Neural progenitor cell (in vitro differentiated cells): ENCODE measurements at regions not wholly inside any gene's neighbourhood (a gene's known extent, or its start where the extent isn't known, plus 50 kb on each side); places are given as distances from the start of the nearest gene placed in this dataset.

Experiments
- DNase-seq: peaks from one replicate; pipeline ENCODE4 v3.0.0-alpha.2; 2016; ENCODE audit warnings: low spot score
- H2AFZ ChIP-seq: fragments of 200-600 bp; sonication (generic); replicated peaks from 2 replicates; pipeline ENCODE4 v1.6.1; 2016; ENCODE audit warnings: antibody characterized with exemption
- H3F3A ChIP-seq: fragments of 200-600 bp; sonication (generic); 2 replicates; pipeline ENCODE4 v1.6.1; 2016; ENCODE audit warnings: antibody characterized with exemption, low read depth
- H3K27ac ChIP-seq: fragments of 200-600 bp; sonication (generic); 2 replicates; pipeline ENCODE4 v1.5.1; 2016; ENCODE audit warnings: mild to moderate bottlenecking
- H3K27me3 ChIP-seq: fragments of 200-600 bp; sonication (generic); 2 replicates; pipeline ENCODE4 v1.6.1; 2016; ENCODE audit warnings: mild to moderate bottlenecking, moderate library complexity
- H3K36me3 ChIP-seq: fragments of 200-600 bp; sonication (generic); 2 replicates; pipeline ENCODE4 v1.5.1; 2016
- H3K4me1 ChIP-seq: fragments of 200-600 bp; sonication (generic); 2 replicates; pipeline ENCODE4 v1.6.1; 2016; ENCODE audit warnings: mixed run types
- H3K4me2 ChIP-seq: fragments of 200-600 bp; sonication (generic); 2 replicates; pipeline ENCODE4 v1.6.1; 2016
- H3K4me3 ChIP-seq: fragments of 200-600 bp; sonication (generic); 2 replicates; pipeline ENCODE4 v1.5.1; 2016
- H3K79me2 ChIP-seq: fragments of 200-600 bp; sonication (generic); 2 replicates; pipeline ENCODE4 v1.6.1; 2016; ENCODE audit warnings: low read depth
- H3K9ac ChIP-seq: fragments of 200-600 bp; sonication (generic); 2 replicates; pipeline ENCODE4 v1.6.1; 2016
- H3K9me3 ChIP-seq: fragments of 200-600 bp; sonication (generic); 2 replicates; pipeline ENCODE4 v1.5.1; 2016; ENCODE audit warnings: low read depth
- H4K20me1 ChIP-seq: fragments of 200-600 bp; sonication (generic); 2 replicates; pipeline ENCODE4 v1.6.1; 2016; ENCODE audit warnings: low read depth
- H3K27ac Mint-ChIP-seq: 3 replicates; pipeline ENCODE4 v1.8.0; 2021; ENCODE audit warnings: mixed read lengths
- H3K27me3 Mint-ChIP-seq: 2 replicates; pipeline ENCODE4 v1.8.0; 2022; ENCODE audit warnings: low read depth, mild to moderate bottlenecking, inconsistent platforms, moderate library complexity, mixed read lengths; ENCODE audit not compliant: insufficient read depth
- H3K36me3 Mint-ChIP-seq: 3 replicates; pipeline ENCODE4 v1.8.0; 2021; ENCODE audit warnings: mixed read lengths
- H3K4me1 Mint-ChIP-seq: 3 replicates; pipeline ENCODE4 v1.8.0; 2021; ENCODE audit warnings: mixed read lengths
- H3K4me3 Mint-ChIP-seq: 3 replicates; pipeline ENCODE4 v1.8.0; 2021; ENCODE audit warnings: mild to moderate bottlenecking, moderate library complexity, mixed read lengths
- H3K9me3 Mint-ChIP-seq: 3 replicates; pipeline ENCODE4 v1.8.0; 2020; ENCODE audit warnings: mixed read lengths
- EZH2 ChIP-seq: fragments of 200-600 bp; sonication (generic); IDR thresholded peaks from 2 replicates; pipeline ENCODE4 v1.6.1; 2017; ENCODE audit warnings: antibody characterized with exemption, mild to moderate bottlenecking, moderate library complexity
- EZH2phosphoT487 ChIP-seq: fragments of 200-600 bp; sonication (generic); IDR thresholded peaks from 2 replicates; pipeline ENCODE4 v1.6.1; 2017; ENCODE audit warnings: antibody characterized with exemption
- TF ChIP-seq, protein P1 (sequence below): fragments of 200-600 bp; sonication (generic); IDR thresholded peaks from 2 replicates; pipeline ENCODE4 v1.5.1; 2017; ENCODE audit warnings: antibody characterized with exemption, mild to moderate bottlenecking

DNA sequence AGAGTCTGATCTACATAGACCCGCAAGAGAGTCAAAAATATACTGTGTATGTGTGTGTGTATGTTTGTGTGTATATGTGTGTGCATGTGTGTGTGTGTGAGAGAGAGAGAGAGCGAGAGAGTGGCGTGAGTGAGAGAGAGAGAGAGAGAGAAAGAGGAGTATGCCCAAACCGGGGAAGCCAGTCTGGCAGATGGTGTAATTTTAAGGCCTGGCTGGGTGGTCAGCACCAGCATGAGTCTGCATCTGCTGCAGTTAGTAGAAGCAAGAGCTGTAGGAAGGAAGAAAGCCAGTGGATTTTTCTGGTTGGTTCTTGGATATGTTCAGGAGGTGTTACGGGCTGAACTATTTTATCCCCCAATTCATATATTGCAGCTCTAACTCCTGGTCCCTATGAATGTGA lies 75.2 kb downstream of the ACTBL2 start:
- H3K27me3 Mint-ChIP-seq, result no peaks in the 10 kb centered on the region
- no peaks in the 10 kb centered on the region for H3K36me3 Mint-ChIP-seq
- no peaks in the 10 kb centered on the region for H3K4me1 Mint-ChIP-seq
- no peak for DNase-seq
- Histone ChIP-seq H4K20me1 (no peaks in the 10 kb centered on the region), H3F3A (no peaks in the 10 kb centered on the region), H3K4me1 (no peaks in the 10 kb centered on the region), H2AFZ (no peak overlapping the region), H3K27me3 (no peaks in the 10 kb centered on the region), H3K9ac (no peak overlapping the region), H3K4me2 (no peak overlapping the region), H3K9me3 (no peaks in the 10 kb centered on the region), H3K4me3 (no peak overlapping the region), H3K79me2 (no peaks in the 10 kb centered on the region), H3K27ac (no peak overlapping the region), H3K36me3 (no peaks in the 10 kb centered on the region)
- no peak overlapping the region for H3K4me3 Mint-ChIP-seq
- no peak overlapping the region for H3K27ac Mint-ChIP-seq
- H3K9me3 Mint-ChIP-seq, result no peaks in the 10 kb centered on the region
- TF ChIP-seq EZH2phosphoT487 (no peak), EZH2 (no peak)
- TF ChIP-seq, protein P1, sequence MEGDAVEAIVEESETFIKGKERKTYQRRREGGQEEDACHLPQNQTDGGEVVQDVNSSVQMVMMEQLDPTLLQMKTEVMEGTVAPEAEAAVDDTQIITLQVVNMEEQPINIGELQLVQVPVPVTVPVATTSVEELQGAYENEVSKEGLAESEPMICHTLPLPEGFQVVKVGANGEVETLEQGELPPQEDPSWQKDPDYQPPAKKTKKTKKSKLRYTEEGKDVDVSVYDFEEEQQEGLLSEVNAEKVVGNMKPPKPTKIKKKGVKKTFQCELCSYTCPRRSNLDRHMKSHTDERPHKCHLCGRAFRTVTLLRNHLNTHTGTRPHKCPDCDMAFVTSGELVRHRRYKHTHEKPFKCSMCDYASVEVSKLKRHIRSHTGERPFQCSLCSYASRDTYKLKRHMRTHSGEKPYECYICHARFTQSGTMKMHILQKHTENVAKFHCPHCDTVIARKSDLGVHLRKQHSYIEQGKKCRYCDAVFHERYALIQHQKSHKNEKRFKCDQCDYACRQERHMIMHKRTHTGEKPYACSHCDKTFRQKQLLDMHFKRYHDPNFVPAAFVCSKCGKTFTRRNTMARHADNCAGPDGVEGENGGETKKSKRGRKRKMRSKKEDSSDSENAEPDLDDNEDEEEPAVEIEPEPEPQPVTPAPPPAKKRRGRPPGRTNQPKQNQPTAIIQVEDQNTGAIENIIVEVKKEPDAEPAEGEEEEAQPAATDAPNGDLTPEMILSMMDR, result no peak

DNA sequence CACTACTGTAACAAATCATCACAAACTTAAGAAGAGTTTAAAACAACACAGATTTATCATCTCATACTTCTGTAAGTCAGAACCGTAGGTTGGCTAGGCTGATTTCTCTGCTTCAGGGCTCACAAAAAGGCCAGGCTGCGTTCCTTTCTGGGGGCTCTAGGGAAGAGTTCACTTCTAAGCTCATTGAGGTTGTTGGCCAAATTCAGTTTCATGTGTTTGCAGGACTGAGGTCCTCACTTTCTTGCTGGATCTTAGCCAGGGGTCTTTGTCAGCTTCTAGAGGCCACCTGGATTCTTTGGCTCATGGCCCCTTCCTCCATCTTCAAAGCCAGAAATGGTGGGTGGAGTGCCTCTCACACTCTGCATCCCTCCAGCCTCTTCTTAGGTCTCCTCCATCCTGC lies 76.0 kb downstream of the ACTBL2 start:
- Mint-ChIP-seq H3K9me3 (no peaks in the 10 kb centered on the region), H3K36me3 (no peaks in the 10 kb centered on the region), H3K27ac (no peak overlapping the region), H3K4me1 (no peaks in the 10 kb centered on the region), H3K27me3 (no peaks in the 10 kb centered on the region), H3K4me3 (no peak overlapping the region)
- no peak for DNase-seq
- Histone ChIP-seq H3K9me3 (no peaks in the 10 kb centered on the region), H3K4me2 (no peak overlapping the region), H3K4me3 (no peak overlapping the region), H3K36me3 (no peaks in the 10 kb centered on the region), H4K20me1 (no peaks in the 10 kb centered on the region), H3K27me3 (no peaks in the 10 kb centered on the region), H3F3A (no peaks in the 10 kb centered on the region), H3K79me2 (no peaks in the 10 kb centered on the region), H2AFZ (no peak overlapping the region), H3K4me1 (no peaks in the 10 kb centered on the region), H3K9ac (no peak overlapping the region), H3K27ac (no peak overlapping the region)
- TF ChIP-seq EZH2 (no peak), EZH2phosphoT487 (no peak)
- TF ChIP-seq, protein P1, result no peak

DNA sequence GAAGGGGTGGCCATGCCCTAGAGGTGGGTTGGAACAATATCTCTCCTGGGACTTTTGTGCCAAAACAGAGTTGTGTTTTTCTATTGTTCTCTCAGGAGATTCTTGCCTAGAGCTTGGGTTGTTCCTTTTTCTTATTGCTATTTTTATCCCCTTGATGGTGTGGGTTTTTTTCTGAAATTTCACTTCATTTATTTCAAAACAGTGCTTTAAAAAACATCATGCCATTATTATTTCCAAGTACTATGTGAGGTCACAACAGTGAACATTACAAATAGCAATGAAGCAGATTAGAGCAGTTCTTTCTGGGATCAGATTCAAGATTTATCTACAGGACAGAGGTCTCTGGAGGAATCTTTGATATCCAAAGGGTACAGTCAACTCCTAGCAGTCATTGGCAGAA lies 76.6 kb downstream of the ACTBL2 start:
- H3K4me1 ChIP-seq, result no peaks in the 10 kb centered on the region
- no peaks in the 10 kb centered on the region for H3K36me3 Mint-ChIP-seq
- no peaks in the 10 kb centered on the region for H3K9me3 Mint-ChIP-seq
- H2AFZ ChIP-seq, result no peak overlapping the region
- no peak overlapping the region for H3K27ac Mint-ChIP-seq
- no peaks in the 10 kb centered on the region for H3K36me3 ChIP-seq
- no peak overlapping the region for H3K9ac ChIP-seq
- no peaks in the 10 kb centered on the region for H4K20me1 ChIP-seq
- H3K9me3 ChIP-seq, result no peaks in the 10 kb centered on the region
- H3K4me2 ChIP-seq, result no peak overlapping the region
- H3K4me1 Mint-ChIP-seq, result no peaks in the 10 kb centered on the region
- no peaks in the 10 kb centered on the region for H3K79me2 ChIP-seq
- H3K27me3 ChIP-seq, result no peaks in the 10 kb centered on the region
- TF ChIP-seq EZH2 (no peak), EZH2phosphoT487 (no peak)
- TF ChIP-seq, protein P1, result no peak
- no peak overlapping the region for H3K4me3 Mint-ChIP-seq
- no peak for DNase-seq
- no peaks in the 10 kb centered on the region for H3K27me3 Mint-ChIP-seq
- H3K4me3 ChIP-seq, result no peak overlapping the region
- H3K27ac ChIP-seq, result no peak overlapping the region
- H3F3A ChIP-seq, result no peaks in the 10 kb centered on the region

DNA sequence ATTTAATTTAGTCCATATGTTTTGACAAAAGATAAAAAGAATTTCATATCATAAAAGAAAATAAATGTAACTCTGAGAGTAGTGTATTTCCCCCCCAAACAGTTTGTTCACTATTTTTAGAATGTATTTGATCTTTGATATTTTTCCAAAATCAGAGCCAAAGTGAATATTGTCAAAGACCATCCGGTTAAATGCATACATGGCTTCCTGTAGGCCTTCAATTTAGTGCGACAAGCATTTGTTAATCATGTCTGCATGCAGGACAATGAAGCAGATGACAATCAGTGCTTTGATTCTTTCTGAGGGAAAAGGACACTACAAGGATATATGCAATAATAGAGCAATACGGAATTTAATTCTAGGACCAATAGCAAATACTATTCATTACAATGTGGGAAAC lies 79.8 kb downstream of the ACTBL2 start:
- no peaks in the 10 kb centered on the region for H3K27me3 Mint-ChIP-seq
- H3K4me1 ChIP-seq, result no peaks in the 10 kb centered on the region
- H3K9me3 ChIP-seq, result no peaks in the 10 kb centered on the region
- H3K27ac ChIP-seq, result no peak overlapping the region
- no peaks in the 10 kb centered on the region for H3K36me3 ChIP-seq
- H3K79me2 ChIP-seq, result no peaks in the 10 kb centered on the region
- H3K4me3 ChIP-seq, result no peak overlapping the region
- H3F3A ChIP-seq, result no peaks in the 10 kb centered on the region
- H3K9ac ChIP-seq, result no peak overlapping the region
- H4K20me1 ChIP-seq, result no peaks in the 10 kb centered on the region
- no peak overlapping the region for H3K27ac Mint-ChIP-seq
- TF ChIP-seq, protein P1, result no peak
- TF ChIP-seq EZH2phosphoT487 (no peak), EZH2 (no peak)
- no peaks in the 10 kb centered on the region for H3K9me3 Mint-ChIP-seq
- no peaks in the 10 kb centered on the region for H3K4me1 Mint-ChIP-seq
- no peak overlapping the region for H3K4me3 Mint-ChIP-seq
- H3K4me2 ChIP-seq, result no peak overlapping the region
- H3K36me3 Mint-ChIP-seq, result no peaks in the 10 kb centered on the region
- no peaks in the 10 kb centered on the region for H3K27me3 ChIP-seq
- no peak for DNase-seq
- H2AFZ ChIP-seq, result no peak overlapping the region
